Esophagus muscularis mucosa (tissue), 4 donors: ENCODE measurements at regions not wholly inside any gene's neighbourhood (a gene's known extent, or its start where the extent isn't known, plus 50 kb on each side); places are given as distances from the start of the nearest gene placed in this dataset.

ENCODE experiments used
- DNase-seq: peaks from one replicate; pipeline ENCODE4 v3.0.0-alpha.2; 2017; ENCODE audit errors: extremely low spot score
- H3K27ac ChIP-seq, 4 donors: fragments of 200-600 bp; sonication (generic); replicated peaks in 1 of 4; 1 replicate in 3 of 4; 2 replicates in 1 of 4; pipeline ENCODE4 v1.5.1; 2016 to 2019; ENCODE audit warnings: mild to moderate bottlenecking in 1 of 4
- H3K27me3 ChIP-seq, 4 donors: fragments of 200-600 bp; sonication (generic); one replicate each; pipeline versions ENCODE4 v1.5.1 to v1.6.0; 2016 to 2019
- H3K36me3 ChIP-seq, 4 donors: fragments of 200-600 bp; sonication (generic); one replicate each; pipeline ENCODE4 v1.5.1; 2016 to 2019
- H3K4me1 ChIP-seq, 4 donors: fragments of 200-600 bp; sonication (generic); one replicate each; pipeline ENCODE4 v1.5.1; 2016 to 2019
- H3K4me3 ChIP-seq, 4 donors: fragments of 200-600 bp; sonication (generic); 1 replicate in 2 of 4; 2 replicates in 2 of 4; pipeline ENCODE4 v1.5.1; 2016 to 2019; ENCODE audit warnings: mild to moderate bottlenecking in 4 of 4, moderate library complexity in 1 of 4
- H3K9me3 ChIP-seq, 4 donors: fragments of 200-600 bp; sonication (generic); 1 replicate in 3 of 4; 2 replicates in 1 of 4; pipeline ENCODE4 v1.5.1; 2016 to 2019
- CTCF ChIP-seq, 3 experiments: fragments of 200-600 bp in 2 of 3; fragments of 450-650 bp in 1 of 3; sonication (generic) in 2 of 3; IDR thresholded peaks; one replicate each; pipeline ENCODE4 v1.5.1; 2017 to 2019; ENCODE audit warnings: antibody characterized with exemption in 3 of 3, mild to moderate bottlenecking in 2 of 3, moderate library complexity in 1 of 3
- EP300 ChIP-seq: sonication (generic); formaldehyde crosslinking; IDR thresholded peaks from one replicate; pipeline ENCODE4 v1.6.1; 2017; ENCODE audit warnings: antibody characterized with exemption
- POLR2A ChIP-seq: fragments of 450-650 bp; IDR thresholded peaks from one replicate; pipeline ENCODE4 v1.6.1; 2017; ENCODE audit warnings: antibody characterized with exemption, moderate library complexity, mild to moderate bottlenecking, low read depth
- POLR2AphosphoS5 ChIP-seq, 2 donors: sonication (generic); formaldehyde crosslinking; IDR thresholded peaks; one replicate each; pipeline ENCODE4 v1.6.1; 2017; ENCODE audit warnings: antibody characterized with exemption in 2 of 2
- WGBS: methylation state at CpG from one replicate; pipeline ENCODE4 v1.1.5; 2018; 5-methylcytosine and 5-hydroxymethylcytosine counted together
- intact Hi-C: fragments of 100-400 bp; cut with DNase I; formaldehyde crosslinking; loops from one replicate; pipeline ENCODE4 v1.15.1; 2023

- TF ChIP-seq POLR2AphosphoS5 (IDR thresholded peaks at IDR 0.05) = no peak
- WGBS = 96% methylated on average over 1 of the region's 1 CpG
- intact Hi-C loops = no loop called here
- no peak for DNase-seq
- Histone ChIP-seq H3K4me1 (no peaks in the 10 kb centered on the region), H3K27me3 (no peaks in the 10 kb centered on the region), H3K36me3 (no peaks in the 10 kb centered on the region), H3K9me3 (peaks cover 0 to 10% (median 6%) of the 10 kb centered on the region in 4 donors), H3K4me3 (no peak overlapping the region), H3K27ac (no peak overlapping the region)
Measured at GRCh38 chr5:106367281-106367680, 1303.5 kb downstream of the EFNA5 start.

GRCh38 chr5:106363578-106363977, 1307.2 kb downstream of the EFNA5 start:
- no peak overlapping the region for H3K27ac ChIP-seq
- peaks cover 0 to 7% (median 0%) of the 10 kb centered on the region in 4 donors for H3K9me3 ChIP-seq
- no peaks in the 10 kb centered on the region for H3K36me3 ChIP-seq
- H3K4me1 ChIP-seq = no peaks in the 10 kb centered on the region
- no peaks in the 10 kb centered on the region for H3K27me3 ChIP-seq
- no peak for DNase-seq
- no peak overlapping the region for H3K4me3 ChIP-seq
- intact Hi-C loops = no loop called here
- TF ChIP-seq EP300 (no peak), POLR2AphosphoS5 (IDR thresholded peaks at IDR 0.05) (no peak), CTCF (IDR thresholded peaks at IDR 0.05) (no peak), POLR2A (no peak)
- 80% methylated on average over 1 of the region's 1 CpG for WGBS

- H3K4me1 ChIP-seq = no peaks in the 10 kb centered on the region
- 79% methylated on average over 1 of the region's 1 CpG for WGBS
- no peak for TF ChIP-seq CTCF (IDR thresholded peaks at IDR 0.05)
- TF ChIP-seq POLR2A = no peak
- TF ChIP-seq EP300 = no peak
- TF ChIP-seq POLR2AphosphoS5 (IDR thresholded peaks at IDR 0.05) = no peak
- H3K27ac ChIP-seq = no peak overlapping the region
- no peaks in the 10 kb centered on the region for H3K27me3 ChIP-seq
- H3K36me3 ChIP-seq = no peaks in the 10 kb centered on the region
- peaks cover 0 to 7% (median 0%) of the 10 kb centered on the region in 4 donors for H3K9me3 ChIP-seq
- intact Hi-C loops = no loop called here
- no peak for DNase-seq
- no peak overlapping the region for H3K4me3 ChIP-seq
Measured at GRCh38 chr5:106361905-106362304, 1308.8 kb downstream of the EFNA5 start.

GRCh38 chr5:106331415-106331814, 1339.3 kb downstream of the EFNA5 start:
- H3K4me1 ChIP-seq = no peaks in the 10 kb centered on the region
- no peaks in the 10 kb centered on the region for H3K36me3 ChIP-seq
- H3K4me3 ChIP-seq = no peak overlapping the region
- H3K27ac ChIP-seq = no peak overlapping the region
- no peaks in the 10 kb centered on the region for H3K9me3 ChIP-seq
- TF ChIP-seq CTCF (IDR thresholded peaks at IDR 0.05) (no peak), POLR2A (no peak), POLR2AphosphoS5 (IDR thresholded peaks at IDR 0.05) (no peak), EP300 (no peak)
- DNase-seq = no peak
- 73% methylated on average over 2 of the region's 2 CpGs for WGBS
- no peaks in the 10 kb centered on the region for H3K27me3 ChIP-seq
- intact Hi-C loops = no loop called here

GRCh38 chr5:106324356-106324755, 1346.4 kb downstream of the EFNA5 start:
- no peak for TF ChIP-seq EP300
- TF ChIP-seq POLR2AphosphoS5 (IDR thresholded peaks at IDR 0.05) = no peak
- TF ChIP-seq CTCF (IDR thresholded peaks at IDR 0.05) = no peak
- TF ChIP-seq POLR2A = no peak
- no peaks in the 10 kb centered on the region for H3K4me1 ChIP-seq
- no peak for DNase-seq
- H3K27ac ChIP-seq = no peak overlapping the region
- intact Hi-C loops = no loop called here
- H3K27me3 ChIP-seq = no peaks in the 10 kb centered on the region
- H3K4me3 ChIP-seq = no peak overlapping the region
- no peaks in the 10 kb centered on the region for H3K36me3 ChIP-seq
- WGBS = 84% methylated on average over 2 of the region's 2 CpGs
- H3K9me3 ChIP-seq = no peaks in the 10 kb centered on the region
